ENCODE measurements at regions not wholly inside any gene's neighbourhood (a gene's known extent, or its start where the extent isn't known, plus 50 kb on each side); places are given as distances from the start of the nearest gene placed in this dataset.

DNA sequence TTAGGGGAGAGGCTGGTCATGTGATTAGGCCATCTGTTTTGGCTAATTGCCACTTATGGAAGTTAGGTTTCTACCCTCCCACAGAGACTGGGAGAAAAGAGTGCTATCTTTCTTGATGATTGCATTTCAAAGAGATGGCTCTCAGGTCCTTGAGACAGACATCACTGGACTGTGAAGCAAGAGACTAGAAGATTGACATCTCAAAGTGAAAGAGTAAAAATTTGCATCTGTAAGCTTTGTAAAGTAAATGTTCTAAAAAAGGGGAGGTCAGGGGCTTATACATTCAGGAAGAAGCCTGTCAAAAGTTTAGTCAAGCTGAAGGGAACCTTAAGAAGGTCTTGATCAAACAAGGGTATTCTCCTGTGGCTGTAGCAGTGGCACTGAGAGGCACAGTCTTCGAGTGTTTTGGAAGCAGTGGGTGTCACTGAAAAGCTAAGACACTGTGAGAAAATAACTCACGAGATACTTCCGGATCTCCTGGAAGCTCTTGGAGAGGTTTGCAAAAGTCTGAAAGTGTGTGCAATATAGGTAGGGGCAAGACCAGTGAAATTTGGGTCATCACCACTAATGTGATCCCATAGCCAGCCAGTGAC lies 342.1 kb downstream of the PHF14 start (continued):
- TF ChIP-seq TBP (optimal IDR thresholded peaks at IDR 0.05; ENCODE audit: low read depth, low read length): no peak
- no peak for TF ChIP-seq DACH1 (IDR thresholded peaks at IDR 0.05; ENCODE audit: partially characterized antibody)
- no peak for TF ChIP-seq NCOA1 (IDR thresholded peaks at IDR 0.05; ENCODE audit: low read depth)
- no peak for TF ChIP-seq BRD9 (IDR thresholded peaks at IDR 0.05; ENCODE audit: low read depth, partially characterized antibody)
- no peak for TF ChIP-seq ZFP36 (IDR thresholded peaks at IDR 0.05; ENCODE audit: low read depth, low read length, partially characterized antibody)
- TF ChIP-seq ZNF695 (CRISPR knock-in tag; IDR thresholded peaks at IDR 0.05): no peak
- no peak for TF ChIP-seq ZNF146 (CRISPR knock-in tag; IDR thresholded peaks at IDR 0.05; ENCODE audit: unreplicated experiment)
- no peak for TF ChIP-seq ZNF384 (IDR thresholded peaks at IDR 0.05; ENCODE audit: low read depth, low read length)
- TF ChIP-seq CHD1 (IDR thresholded peaks at IDR 0.05; ENCODE audit: low read length): no peak
- TF ChIP-seq MYC (IDR thresholded peaks at IDR 0.05; ENCODE audit: low read depth, low read length): no peak
- no peak for TF ChIP-seq MYC (CRISPR knock-in tag; IDR thresholded peaks at IDR 0.05; ENCODE audit: borderline replicate concordance, low read depth)
- TF ChIP-seq, protein P1, sequence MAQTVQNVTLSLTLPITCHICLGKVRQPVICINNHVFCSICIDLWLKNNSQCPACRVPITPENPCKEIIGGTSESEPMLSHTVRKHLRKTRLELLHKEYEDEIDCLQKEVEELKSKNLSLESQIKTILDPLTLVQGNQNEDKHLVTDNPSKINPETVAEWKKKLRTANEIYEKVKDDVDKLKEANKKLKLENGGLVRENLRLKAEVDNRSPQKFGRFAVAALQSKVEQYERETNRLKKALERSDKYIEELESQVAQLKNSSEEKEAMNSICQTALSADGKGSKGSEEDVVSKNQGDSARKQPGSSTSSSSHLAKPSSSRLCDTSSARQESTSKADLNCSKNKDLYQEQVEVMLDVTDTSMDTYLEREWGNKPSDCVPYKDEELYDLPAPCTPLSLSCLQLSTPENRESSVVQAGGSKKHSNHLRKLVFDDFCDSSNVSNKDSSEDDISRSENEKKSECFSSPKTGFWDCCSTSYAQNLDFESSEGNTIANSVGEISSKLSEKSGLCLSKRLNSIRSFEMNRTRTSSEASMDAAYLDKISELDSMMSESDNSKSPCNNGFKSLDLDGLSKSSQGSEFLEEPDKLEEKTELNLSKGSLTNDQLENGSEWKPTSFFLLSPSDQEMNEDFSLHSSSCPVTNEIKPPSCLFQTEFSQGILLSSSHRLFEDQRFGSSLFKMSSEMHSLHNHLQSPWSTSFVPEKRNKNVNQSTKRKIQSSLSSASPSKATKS (CRISPR knock-in tag; IDR thresholded peaks at IDR 0.05): no peak
- no peak for TF ChIP-seq BCL6 (CRISPR knock-in tag; IDR thresholded peaks at IDR 0.05)
